Lower leg skin (tissue), 3 donors: ENCODE measurements at regions not wholly inside any gene's neighbourhood (a gene's known extent, or its start where the extent isn't known, plus 50 kb on each side); places are given as distances from the start of the nearest gene placed in this dataset.

Experiments used
- CTCF ChIP-seq, 3 donors: fragments of 450-650 bp; IDR thresholded peaks; one replicate each; pipeline ENCODE4 v1.5.1; 2016; ENCODE audit warnings: antibody characterized with exemption in 3 of 3, mild to moderate bottlenecking in 3 of 3, moderate library complexity in 2 of 3
- POLR2A ChIP-seq, 2 donors: fragments of 450-650 bp; IDR thresholded peaks; one replicate each; pipeline ENCODE4 v1.6.1; 2016 to 2017; ENCODE audit warnings: antibody characterized with exemption in 2 of 2, mild to moderate bottlenecking in 1 of 2, moderate library complexity in 1 of 2

DNA sequence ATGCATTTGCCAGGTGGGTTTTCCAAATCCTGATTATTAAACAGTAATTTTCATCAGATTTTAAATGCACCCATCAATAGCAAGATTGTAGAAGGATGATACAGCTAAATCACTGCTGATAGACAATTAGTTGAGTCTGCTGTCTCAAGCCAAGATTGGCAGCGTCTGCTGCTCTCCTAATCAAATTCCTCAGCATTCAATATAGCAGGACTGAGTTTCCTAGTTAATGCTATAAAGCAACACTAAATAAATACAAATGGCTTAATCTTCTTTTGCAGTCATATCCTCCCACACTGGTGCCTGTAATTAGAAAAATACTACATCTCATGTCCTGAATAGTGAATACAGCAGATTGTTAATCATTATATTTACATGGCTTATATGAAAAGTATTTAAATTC lies 1028.8 kb downstream of the ADGRL2 start:
- TF ChIP-seq CTCF (IDR thresholded peaks at IDR 0.05) = no peak
- no peak for TF ChIP-seq POLR2A (IDR thresholded peaks at IDR 0.05)
